ENCODE measurements at regions not wholly inside any gene's neighbourhood (a gene's known extent, or its start where the extent isn't known, plus 50 kb on each side); places are given as distances from the start of the nearest gene placed in this dataset.

DNA sequence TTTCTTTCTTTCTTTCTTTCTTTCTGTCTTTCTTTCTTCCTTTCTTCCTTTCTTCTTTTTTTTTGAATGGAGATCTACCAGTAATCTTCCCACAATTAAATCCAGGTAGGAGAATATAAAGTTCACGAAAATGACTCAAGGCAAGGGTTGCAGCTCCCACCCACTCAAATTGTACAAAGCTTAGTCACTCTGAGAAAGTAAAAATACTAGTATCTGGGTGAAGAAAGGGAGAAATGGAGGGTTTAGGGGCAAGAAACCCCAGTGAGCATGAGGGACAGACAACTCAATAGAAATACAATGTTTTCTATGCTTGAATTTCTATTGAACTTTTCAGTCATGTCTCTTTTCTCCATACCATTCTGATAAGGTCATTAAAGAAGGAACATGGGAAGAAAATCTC lies 200.8 kb downstream of the GATA3 start:
- TF ChIP-seq, protein P1, sequence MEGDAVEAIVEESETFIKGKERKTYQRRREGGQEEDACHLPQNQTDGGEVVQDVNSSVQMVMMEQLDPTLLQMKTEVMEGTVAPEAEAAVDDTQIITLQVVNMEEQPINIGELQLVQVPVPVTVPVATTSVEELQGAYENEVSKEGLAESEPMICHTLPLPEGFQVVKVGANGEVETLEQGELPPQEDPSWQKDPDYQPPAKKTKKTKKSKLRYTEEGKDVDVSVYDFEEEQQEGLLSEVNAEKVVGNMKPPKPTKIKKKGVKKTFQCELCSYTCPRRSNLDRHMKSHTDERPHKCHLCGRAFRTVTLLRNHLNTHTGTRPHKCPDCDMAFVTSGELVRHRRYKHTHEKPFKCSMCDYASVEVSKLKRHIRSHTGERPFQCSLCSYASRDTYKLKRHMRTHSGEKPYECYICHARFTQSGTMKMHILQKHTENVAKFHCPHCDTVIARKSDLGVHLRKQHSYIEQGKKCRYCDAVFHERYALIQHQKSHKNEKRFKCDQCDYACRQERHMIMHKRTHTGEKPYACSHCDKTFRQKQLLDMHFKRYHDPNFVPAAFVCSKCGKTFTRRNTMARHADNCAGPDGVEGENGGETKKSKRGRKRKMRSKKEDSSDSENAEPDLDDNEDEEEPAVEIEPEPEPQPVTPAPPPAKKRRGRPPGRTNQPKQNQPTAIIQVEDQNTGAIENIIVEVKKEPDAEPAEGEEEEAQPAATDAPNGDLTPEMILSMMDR (IDR thresholded peaks at IDR 0.05; ENCODE audit: insufficient read depth, low read depth, low read length) = no peak
- TF ChIP-seq EZH2 (IDR thresholded peaks at IDR 0.05; ENCODE audit: insufficient read depth, low read length) = no peak
